HuH-7 (cell line): ENCODE measurements at regions not wholly inside any gene's neighbourhood (a gene's known extent, or its start where the extent isn't known, plus 50 kb on each side); places are given as distances from the start of the nearest gene placed in this dataset.

Experiments
- DNase-seq: peaks from one replicate; pipeline ENCODE4 v3.0.0; 2011; ENCODE audit warnings: low spot score

GRCh38 chr6:139438775-139439174, 64.3 kb upstream of the CITED2 start:
- DNase-seq, result no peak

- no peak for DNase-seq
These were observed 62.5 kb upstream of the CITED2 start for GRCh38 chr6:139436957-139437348.

- no peak for DNase-seq
These were observed 61.9 kb upstream of the CITED2 start for GRCh38 chr6:139436200-139436956.

- DNase-seq, result no peak
These were observed 59.4 kb upstream of the CITED2 start for GRCh38 chr6:139433631-139434419.

- no peak for DNase-seq
These were observed 57.1 kb upstream of the CITED2 start for GRCh38 chr6:139431602-139431956.

- DNase-seq, result no peak
These were observed 56.6 kb upstream of the CITED2 start for GRCh38 chr6:139430899-139431601.

- no peak for DNase-seq
These were observed 55.2 kb upstream of the CITED2 start for GRCh38 chr6:139429580-139430145.

GRCh38 chr6:139427199-139427598, 52.8 kb upstream of the CITED2 start:
- DNase-seq, result no peak

- DNase-seq, result no peak
These were observed 52.3 kb upstream of the CITED2 start for GRCh38 chr6:139426795-139427194.

GRCh38 chr6:139425780-139426179, 51.3 kb upstream of the CITED2 start:
- no peak for DNase-seq

- no peak for DNase-seq
These were observed 49.7 kb upstream of the CITED2 start for GRCh38 chr6:139423971-139424667.
